ENCODE measurements at regions not wholly inside any gene's neighbourhood (a gene's known extent, or its start where the extent isn't known, plus 50 kb on each side); places are given as distances from the start of the nearest gene placed in this dataset.

GRCh38 chr11:15349413-15349812 lies 234.7 kb downstream of the INSC start:
- TF ChIP-seq CTCF (IDR thresholded peaks at IDR 0.05 in 2 of 3, conservative IDR thresholded peaks at IDR 0.05 in 1 of 3; ENCODE audit: borderline replicate concordance in 1 of 3, insufficient read depth in 1 of 3, low read depth in 2 of 3, low read length in 2 of 3) (no peak), POLR2A (IDR thresholded peaks at IDR 0.05; ENCODE audit: borderline replicate concordance, extremely low read depth, insufficient read depth, insufficient read length) (no peak), POLR2AphosphoS5 (IDR thresholded peaks at IDR 0.05; ENCODE audit: low read depth, low read length) (no peak), MAX (IDR thresholded peaks at IDR 0.05) (no peak), EZH2phosphoT487 (IDR thresholded peaks at IDR 0.05; ENCODE audit: borderline replicate concordance) (no peak), TCF7L2 (IDR thresholded peaks at IDR 0.05; ENCODE audit: borderline replicate concordance, extremely low read depth, insufficient read depth, insufficient read length) (no peak), EZH2 (IDR thresholded peaks at IDR 0.05) (no peak), SIN3A (IDR thresholded peaks at IDR 0.05; ENCODE audit: low read depth) (no peak), RAD21 (IDR thresholded peaks at IDR 0.05; ENCODE audit: low read depth) (no peak), CEBPB (IDR thresholded peaks at IDR 0.05; ENCODE audit: low read depth) (no peak)

Data from HCT116 (cell line).